ENCODE measurements at regions not wholly inside any gene's neighbourhood (a gene's known extent, or its start where the extent isn't known, plus 50 kb on each side); places are given as distances from the start of the nearest gene placed in this dataset.

DNA sequence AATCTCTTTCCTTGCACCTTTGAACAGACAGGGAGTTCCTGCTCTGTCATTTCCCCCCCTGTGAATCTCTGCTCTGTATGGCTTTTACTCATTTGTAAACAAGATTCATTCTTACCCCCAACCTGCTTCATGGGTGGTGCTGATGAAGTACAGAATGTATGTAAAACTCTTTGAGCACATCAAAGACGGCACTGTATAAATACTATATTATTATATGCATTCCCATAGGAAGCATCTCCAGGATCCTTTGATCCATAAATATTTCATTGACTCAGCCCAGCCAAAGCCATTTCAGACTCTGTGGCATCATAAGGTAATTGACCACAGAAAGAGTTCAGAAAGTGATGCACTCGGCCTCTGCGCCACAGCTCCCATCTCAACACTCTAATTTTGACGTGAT lies 208.7 kb downstream of the EFNB2 start:
- TF ChIP-seq, protein P1, sequence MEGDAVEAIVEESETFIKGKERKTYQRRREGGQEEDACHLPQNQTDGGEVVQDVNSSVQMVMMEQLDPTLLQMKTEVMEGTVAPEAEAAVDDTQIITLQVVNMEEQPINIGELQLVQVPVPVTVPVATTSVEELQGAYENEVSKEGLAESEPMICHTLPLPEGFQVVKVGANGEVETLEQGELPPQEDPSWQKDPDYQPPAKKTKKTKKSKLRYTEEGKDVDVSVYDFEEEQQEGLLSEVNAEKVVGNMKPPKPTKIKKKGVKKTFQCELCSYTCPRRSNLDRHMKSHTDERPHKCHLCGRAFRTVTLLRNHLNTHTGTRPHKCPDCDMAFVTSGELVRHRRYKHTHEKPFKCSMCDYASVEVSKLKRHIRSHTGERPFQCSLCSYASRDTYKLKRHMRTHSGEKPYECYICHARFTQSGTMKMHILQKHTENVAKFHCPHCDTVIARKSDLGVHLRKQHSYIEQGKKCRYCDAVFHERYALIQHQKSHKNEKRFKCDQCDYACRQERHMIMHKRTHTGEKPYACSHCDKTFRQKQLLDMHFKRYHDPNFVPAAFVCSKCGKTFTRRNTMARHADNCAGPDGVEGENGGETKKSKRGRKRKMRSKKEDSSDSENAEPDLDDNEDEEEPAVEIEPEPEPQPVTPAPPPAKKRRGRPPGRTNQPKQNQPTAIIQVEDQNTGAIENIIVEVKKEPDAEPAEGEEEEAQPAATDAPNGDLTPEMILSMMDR (conservative IDR thresholded peaks at IDR 0.05; ENCODE audit: low read length) = no peak
- TF ChIP-seq EZH2phosphoT487 (IDR thresholded peaks at IDR 0.05; ENCODE audit: borderline replicate concordance, low read depth, low read length) = no peak

Measured in OCI-LY7 (cell line).